ENCODE measurements at regions not wholly inside any gene's neighbourhood (a gene's known extent, or its start where the extent isn't known, plus 50 kb on each side); places are given as distances from the start of the nearest gene placed in this dataset.
"Not testable (repeated sequence)": the region's sequence is repeated elsewhere in the genome, so short reads cannot be mapped to it uniquely, and the experiment has no call there.

GRCh38 chr1:177669161-177669560 lies 300.7 kb downstream of the SEC16B start:
- Histone ChIP-seq H3K4me2 (ENCODE audit: low read length) (no peak overlapping the region), H3K4me3 (ENCODE audit: low read length) (no peak overlapping the region), H3K9me3 (ENCODE audit: low read length) (no peaks in the 10 kb centered on the region), H4K20me1 (ENCODE audit: insufficient read depth) (no peaks in the 10 kb centered on the region), H3K36me3 (ENCODE audit: insufficient read depth, low read length) (no peaks in the 10 kb centered on the region), H3K27ac (ENCODE audit: low read length) (no peak overlapping the region), H3K9ac (ENCODE audit: low read length) (no peak overlapping the region), H3K9me2 (ENCODE audit: insufficient read depth, low read length) (no peaks in the 10 kb centered on the region), H2AFZ (ENCODE audit: low read depth, low read length) (no peak overlapping the region), H3K79me2 (replicated peaks; ENCODE audit: insufficient read depth, low read length) (no peaks in the 10 kb centered on the region), H3F3A (ENCODE audit: insufficient read depth, low read length, poor library complexity, severe bottlenecking) (no peaks in the 10 kb centered on the region), H3K27me3 (ENCODE audit: insufficient read depth, low read depth, low read length) (no peaks in the 10 kb centered on the region)
- TF ChIP-seq EZH2 (IDR thresholded peaks at IDR 0.05; ENCODE audit: borderline replicate concordance, insufficient read depth, low read length, poor library complexity, severe bottlenecking) (no peak), POLR2AphosphoS5 (IDR thresholded peaks at IDR 0.05) (no peak), EP300 (conservative IDR thresholded peaks at IDR 0.05; ENCODE audit: poor library complexity, severe bottlenecking) (no peak)

GRCh38 chr1:177665935-177666334 lies 303.9 kb downstream of the SEC16B start:
- Histone ChIP-seq H3K9me2 (ENCODE audit: insufficient read depth, low read length) (no peaks in the 10 kb centered on the region), H4K20me1 (ENCODE audit: insufficient read depth) (no peaks in the 10 kb centered on the region), H3K36me3 (ENCODE audit: insufficient read depth, low read length) (no peaks in the 10 kb centered on the region)

GRCh38 chr1:177664742-177665141 lies 305.1 kb downstream of the SEC16B start:
- H4K20me1 ChIP-seq (ENCODE audit: insufficient read depth); H3K4me2 ChIP-seq (ENCODE audit: low read length); H3K9me3 ChIP-seq (ENCODE audit: low read length); H3K27ac ChIP-seq (ENCODE audit: low read length); H3K27me3 ChIP-seq (ENCODE audit: insufficient read depth, low read depth, low read length); H3K4me3 ChIP-seq (ENCODE audit: low read length); H3K79me2 ChIP-seq (replicated peaks; ENCODE audit: insufficient read depth, low read length); H3K36me3 ChIP-seq (ENCODE audit: insufficient read depth, low read length); H3K9me2 ChIP-seq (ENCODE audit: insufficient read depth, low read length); H2AFZ ChIP-seq (ENCODE audit: low read depth, low read length); H3K9ac ChIP-seq (ENCODE audit: low read length); H3F3A ChIP-seq (ENCODE audit: insufficient read depth, low read length, poor library complexity, severe bottlenecking): not testable (repeated sequence)

More at GRCh38 chr1:177665935-177666334, 303.9 kb downstream of the SEC16B start:
- H3F3A ChIP-seq (ENCODE audit: insufficient read depth, low read length, poor library complexity, severe bottlenecking), result no peaks in the 10 kb centered on the region
- H3K27ac ChIP-seq (ENCODE audit: low read length), result no peak overlapping the region
- no peak for TF ChIP-seq EZH2 (IDR thresholded peaks at IDR 0.05; ENCODE audit: borderline replicate concordance, insufficient read depth, low read length, poor library complexity, severe bottlenecking)
- no peak for TF ChIP-seq CTCF (IDR thresholded peaks at IDR 0.05; ENCODE audit: poor library complexity, severe bottlenecking)
- no peak for TF ChIP-seq TAF1 (IDR thresholded peaks at IDR 0.05; ENCODE audit: low read depth)
- TF ChIP-seq EP300 (conservative IDR thresholded peaks at IDR 0.05; ENCODE audit: poor library complexity, severe bottlenecking), result no peak
- no peak for TF ChIP-seq MXI1 (conservative IDR thresholded peaks at IDR 0.05; ENCODE audit: poor library complexity, severe bottlenecking)
- TF ChIP-seq RAD21 (conservative IDR thresholded peaks at IDR 0.05), result no peak
- TF ChIP-seq REST (IDR thresholded peaks at IDR 0.05; ENCODE audit: borderline replicate concordance), result no peak
- no peak for TF ChIP-seq POLR2AphosphoS5 (IDR thresholded peaks at IDR 0.05)
- no peak for TF ChIP-seq SMC3 (conservative IDR thresholded peaks at IDR 0.05; ENCODE audit: poor library complexity)
- H3K79me2 ChIP-seq (replicated peaks; ENCODE audit: insufficient read depth, low read length), result no peaks in the 10 kb centered on the region
- no peak overlapping the region for H2AFZ ChIP-seq (ENCODE audit: low read depth, low read length)
- no peak overlapping the region for H3K4me3 ChIP-seq (ENCODE audit: low read length)
- H3K9me3 ChIP-seq (ENCODE audit: low read length), result peaks cover 3% of the 10 kb centered on the region
- no peaks in the 10 kb centered on the region for H3K27me3 ChIP-seq (ENCODE audit: insufficient read depth, low read depth, low read length)
- H3K9ac ChIP-seq (ENCODE audit: low read length), result no peak overlapping the region
- no peak overlapping the region for H3K4me2 ChIP-seq (ENCODE audit: low read length)
